B cell (primary cell): ENCODE measurements at regions not wholly inside any gene's neighbourhood (a gene's known extent, or its start where the extent isn't known, plus 50 kb on each side); places are given as distances from the start of the nearest gene placed in this dataset.

ENCODE experiments used
- ATAC-seq: fragments of 200-7000 bp; cut with Tn5 transposase; one replicate; pipeline ENCODE4 v1.10.0; 2021; ENCODE audit warnings: low read depth, mild to moderate bottlenecking, moderate number of reproducible peaks, moderate library complexity
- CTCF ChIA-PET: fragments of 350-600 bp; sonication (Branson Sonifier 250); formaldehyde crosslinking; loops from one replicate; lab custom pipeline; 2021; ENCODE audit warnings: antibody characterized with exemption, inconsistent platforms; lab: Charles Lee
- POLR2A ChIA-PET: fragments of 350-600 bp; sonication (Branson Sonifier 250); formaldehyde crosslinking; loops from one replicate; lab custom pipeline; 2021; ENCODE audit warnings: antibody characterized with exemption; lab: Charles Lee
- DNase-seq: peaks from one replicate; pipeline ENCODE4 v3.0.0; 2013
- H2AFZ ChIP-seq: 2 replicates; pipeline ENCODE4 v1.6.1; 2012; ENCODE audit warnings: mild to moderate bottlenecking, low read depth, low read length; ENCODE audit not compliant: insufficient read depth, poor library complexity, severe bottlenecking
- H3K27ac ChIP-seq, 2 donors: 1 replicate in 1 of 2; 2 replicates in 1 of 2; pipeline ENCODE4 v1.5.1; 2012 to 2013; ENCODE audit warnings: low read length in 2 of 2, mild to moderate bottlenecking in 2 of 2, moderate library complexity in 1 of 2
- H3K27me3 ChIP-seq, 4 experiments: fragments of 200-600 bp in 1 of 4; sonication (generic) in 1 of 4; replicated peaks in 1 of 4; 1 replicate in 2 of 4; 2 replicates in 2 of 4; pipeline versions ENCODE4 v1.6.1 to v1.7.0; 2013 to 2016; ENCODE audit warnings: low read length in 3 of 4, mild to moderate bottlenecking in 2 of 4, mixed read lengths in 1 of 4, moderate library complexity in 1 of 4; ENCODE audit not compliant: insufficient read depth in 4 of 4, control insufficient read depth in 3 of 4; ENCODE audit errors: control extremely low read depth in 1 of 4
- H3K36me3 ChIP-seq, 2 experiments: replicated peaks in 1 of 2; 1 replicate in 1 of 2; 2 replicates in 1 of 2; pipeline versions ENCODE4 v1.6.1 to v1.7.1; 2013; ENCODE audit warnings: low read length in 1 of 2; ENCODE audit not compliant: insufficient read depth in 2 of 2, control insufficient read depth in 1 of 2; ENCODE audit errors: control extremely low read depth in 1 of 2, extremely low read depth in 1 of 2
- H3K4me1 ChIP-seq, 2 donors: fragments of 200-600 bp in 1 of 2; sonication (generic) in 1 of 2; 1 replicate in 1 of 2; 2 replicates in 1 of 2; pipeline versions ENCODE4 v1.5.1 to v1.6.1; 2013 to 2017; ENCODE audit warnings: low read length in 2 of 2; ENCODE audit not compliant: control insufficient read depth in 2 of 2, insufficient read depth in 2 of 2
- H3K4me2 ChIP-seq: replicated peaks from 2 replicates; pipeline ENCODE3; 2012; ENCODE audit warnings: mild to moderate bottlenecking, low read depth, low read length; ENCODE audit not compliant: poor library complexity, severe bottlenecking
- H3K4me3 ChIP-seq, 5 experiments: fragments of 200-600 bp in 1 of 5; sonication (generic) in 1 of 5; 1 replicate in 3 of 5; 2 replicates in 2 of 5; pipeline versions ENCODE4 v1.5.1 to v1.7.0; 2011 to 2016; ENCODE audit warnings: low read length in 4 of 5, mild to moderate bottlenecking in 4 of 5, low read depth in 2 of 5, control low read depth in 1 of 5, moderate library complexity in 1 of 5; ENCODE audit not compliant: insufficient read depth in 1 of 5; ENCODE audit errors: control extremely low read depth in 1 of 5, extremely low read depth in 1 of 5
- H3K79me2 ChIP-seq: fragments of 200-600 bp; sonication (generic); one replicate; pipeline ENCODE4 v1.6.0; 2016; ENCODE audit warnings: low read length; ENCODE audit not compliant: control insufficient read depth, insufficient read depth
- H3K9ac ChIP-seq: fragments of 200-600 bp; sonication (generic); 2 replicates; pipeline ENCODE4 v1.6.1; 2017; ENCODE audit warnings: mild to moderate bottlenecking, low read length, moderate library complexity
- H3K9me3 ChIP-seq, 3 donors: one replicate each; pipeline versions ENCODE4 v1.6.1 to v1.7.1; 2013; ENCODE audit warnings: low read length in 2 of 3; ENCODE audit not compliant: control insufficient read depth in 2 of 3, insufficient read depth in 1 of 3; ENCODE audit errors: control extremely low read depth in 1 of 3
- H4K20me1 ChIP-seq: 2 replicates; pipeline ENCODE4 v1.6.0; 2012; ENCODE audit warnings: mild to moderate bottlenecking, low read length; ENCODE audit not compliant: insufficient read depth, control insufficient read depth, poor library complexity, severe bottlenecking
- H3K27ac Mint-ChIP-seq: one replicate; pipeline ENCODE4 v1.8.0; 2021; ENCODE audit warnings: mixed read lengths
- H3K27me3 Mint-ChIP-seq: one replicate; pipeline ENCODE4 v1.8.0; 2021; ENCODE audit warnings: mixed read lengths
- H3K4me1 Mint-ChIP-seq: one replicate; pipeline ENCODE4 v1.8.0; 2021; ENCODE audit warnings: mixed read lengths
- H3K4me3 Mint-ChIP-seq: one replicate; pipeline ENCODE4 v1.8.0; 2021; ENCODE audit warnings: mixed read lengths
- H3K9me3 Mint-ChIP-seq: one replicate; pipeline ENCODE4 v1.8.0; 2022; ENCODE audit warnings: mixed read lengths; ENCODE audit not compliant: insufficient read depth
- EZH2 ChIP-seq: IDR thresholded peaks from 2 replicates; pipeline ENCODE4 v1.6.1; 2012; ENCODE audit warnings: borderline replicate concordance, low read depth, mild to moderate bottlenecking, moderate library complexity, low read length; ENCODE audit not compliant: insufficient read depth, poor library complexity, severe bottlenecking
- WGBS: methylation state at CpG from one replicate; pipeline ENCODE4 v1.1.5; 2013; ENCODE audit warnings: missing lambda C conversion rate; ENCODE audit not compliant: insufficient coverage; 5-methylcytosine and 5-hydroxymethylcytosine counted together
- intact Hi-C: fragments of 100-400 bp; cut with micrococcal nuclease; formaldehyde crosslinking; loops from one replicate; pipeline ENCODE4 v1.10.0; 2022
- TF ChIP-seq, protein P1 (sequence below): fragments of 200-600 bp; IDR thresholded peaks from one replicate; pipeline ENCODE4 v1.8.0; 2022; ENCODE audit warnings: antibody characterized with exemption, mild to moderate bottlenecking

DNA sequence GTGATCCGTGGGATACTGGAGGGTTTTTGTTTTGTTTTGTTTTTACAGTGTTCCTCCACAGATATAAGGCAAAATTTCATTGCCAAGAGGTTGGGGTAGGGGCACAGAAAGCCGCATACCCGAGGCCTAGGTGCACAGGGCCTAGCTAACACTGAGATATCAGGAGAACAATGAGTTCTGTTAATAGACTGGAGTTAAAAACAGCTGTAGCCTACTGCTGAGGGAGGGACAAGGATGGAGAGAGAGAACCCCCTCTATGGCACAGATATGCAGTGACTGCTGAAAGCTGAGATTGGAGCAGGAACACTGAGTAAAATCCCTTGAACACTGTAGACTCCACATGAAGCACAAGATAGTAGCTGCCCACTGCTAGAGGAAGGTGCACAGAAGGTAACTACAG, 53.1 kb upstream of the MAP3K13 start:
- no peak overlapping the region for H3K27ac Mint-ChIP-seq
- H3K4me1 Mint-ChIP-seq = no peaks in the 10 kb centered on the region
- H3K27ac ChIP-seq = no peak overlapping the region
- DNase-seq (no peak), ATAC-seq (no peak)
- no peaks in the 10 kb centered on the region for H3K36me3 ChIP-seq
- no peak overlapping the region for H3K4me3 ChIP-seq
- H3K4me3 Mint-ChIP-seq = no peak overlapping the region
- TF ChIP-seq, protein P1, sequence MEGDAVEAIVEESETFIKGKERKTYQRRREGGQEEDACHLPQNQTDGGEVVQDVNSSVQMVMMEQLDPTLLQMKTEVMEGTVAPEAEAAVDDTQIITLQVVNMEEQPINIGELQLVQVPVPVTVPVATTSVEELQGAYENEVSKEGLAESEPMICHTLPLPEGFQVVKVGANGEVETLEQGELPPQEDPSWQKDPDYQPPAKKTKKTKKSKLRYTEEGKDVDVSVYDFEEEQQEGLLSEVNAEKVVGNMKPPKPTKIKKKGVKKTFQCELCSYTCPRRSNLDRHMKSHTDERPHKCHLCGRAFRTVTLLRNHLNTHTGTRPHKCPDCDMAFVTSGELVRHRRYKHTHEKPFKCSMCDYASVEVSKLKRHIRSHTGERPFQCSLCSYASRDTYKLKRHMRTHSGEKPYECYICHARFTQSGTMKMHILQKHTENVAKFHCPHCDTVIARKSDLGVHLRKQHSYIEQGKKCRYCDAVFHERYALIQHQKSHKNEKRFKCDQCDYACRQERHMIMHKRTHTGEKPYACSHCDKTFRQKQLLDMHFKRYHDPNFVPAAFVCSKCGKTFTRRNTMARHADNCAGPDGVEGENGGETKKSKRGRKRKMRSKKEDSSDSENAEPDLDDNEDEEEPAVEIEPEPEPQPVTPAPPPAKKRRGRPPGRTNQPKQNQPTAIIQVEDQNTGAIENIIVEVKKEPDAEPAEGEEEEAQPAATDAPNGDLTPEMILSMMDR = no peak
- TF ChIP-seq EZH2 = no peak
- H3K4me1 ChIP-seq = no peaks in the 10 kb centered on the region
- H3K9me3 Mint-ChIP-seq = peaks cover 8% of the 10 kb centered on the region
- H3K27me3 Mint-ChIP-seq = no peaks in the 10 kb centered on the region
- ChIA-PET CTCF (interaction anchor here (0.6 to 4.3 kb wide), 3 partner anchors 31 to 449 kb away, joined by 3 to 39 read pairs (median 9); no protein-coding TSS in a partner anchor), POLR2A (no interaction called here)
- 67% methylated on average over 1 of the region's 3 CpGs for WGBS
- no peaks in the 10 kb centered on the region for H3K27me3 ChIP-seq
- intact Hi-C loops = loop anchor here (10.0 kb wide), 1 partner anchor 135 kb away; no protein-coding TSS in a partner anchor
- H2AFZ ChIP-seq = no peak overlapping the region
- no peak overlapping the region for H3K4me2 ChIP-seq
- H3K9me3 ChIP-seq = peaks cover 0 to 9% (median 5%) of the 10 kb centered on the region in 3 donors
- H3K79me2 ChIP-seq = no peaks in the 10 kb centered on the region
- H4K20me1 ChIP-seq = no peaks in the 10 kb centered on the region
- H3K9ac ChIP-seq = no peak overlapping the region

DNA sequence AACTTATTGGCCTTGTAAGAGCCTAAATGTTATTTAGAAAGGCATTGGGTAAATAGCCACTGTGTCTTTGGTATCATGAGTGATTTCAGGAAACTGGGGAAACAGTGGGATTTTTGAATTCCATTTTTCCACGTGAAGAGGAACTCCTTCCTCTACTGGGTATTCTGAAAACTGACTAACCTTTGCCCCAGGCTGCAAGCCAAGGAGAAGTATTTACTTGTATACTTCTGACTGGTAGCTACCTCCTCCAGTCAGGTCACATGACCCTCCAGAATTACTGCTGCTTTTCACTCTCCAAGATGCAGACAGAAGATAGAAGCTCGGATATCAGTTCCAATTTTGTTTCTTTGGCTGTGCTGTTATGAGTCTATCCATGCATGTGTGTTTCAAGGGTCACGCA, 50.9 kb upstream of the MAP3K13 start:
- H3K9ac ChIP-seq = no peak overlapping the region
- H3K4me1 ChIP-seq = no peaks in the 10 kb centered on the region
- H2AFZ ChIP-seq = no peak overlapping the region
- DNase-seq (no peak), ATAC-seq (no peak)
- H3K36me3 ChIP-seq = no peaks in the 10 kb centered on the region
- no peak for TF ChIP-seq EZH2
- intact Hi-C loops = no loop called here
- H4K20me1 ChIP-seq = no peaks in the 10 kb centered on the region
- H3K4me3 ChIP-seq = no peak overlapping the region
- peaks cover 0 to 6% (median 2%) of the 10 kb centered on the region in 3 donors for H3K9me3 ChIP-seq
- no peak overlapping the region for H3K27ac Mint-ChIP-seq
- peaks cover 0 to 3% (median 2%) of the 10 kb centered on the region in 4 experiments for H3K27me3 ChIP-seq
- CTCF ChIA-PET = no interaction called here
- H3K9me3 Mint-ChIP-seq = peaks cover 6% of the 10 kb centered on the region
- H3K27ac ChIP-seq = no peak overlapping the region
- no peaks in the 10 kb centered on the region for H3K79me2 ChIP-seq
- POLR2A ChIA-PET = no interaction called here
- H3K27me3 Mint-ChIP-seq = no peaks in the 10 kb centered on the region
- no peaks in the 10 kb centered on the region for H3K4me1 Mint-ChIP-seq
- WGBS = 100% methylated on average over 2 of the region's 3 CpGs
- H3K4me2 ChIP-seq = no peak overlapping the region
- no peak overlapping the region for H3K4me3 Mint-ChIP-seq
